HG02981 (cell line): ENCODE measurements at regions not wholly inside any gene's neighbourhood (a gene's known extent, or its start where the extent isn't known, plus 50 kb on each side); places are given as distances from the start of the nearest gene placed in this dataset.
"Not testable (repeated sequence)": the region's sequence is repeated elsewhere in the genome, so short reads cannot be mapped to it uniquely, and the experiment has no call there.

Experiments
- ATAC-seq: cut with Tn5 transposase; IDR thresholded peaks from one replicate; pipeline ENCODE4 v1.9.1; 2021; ENCODE audit warnings: mild to moderate bottlenecking, moderate library complexity; ENCODE audit not compliant: unreplicated experiment

GRCh38 chr4:68720723-68721122 lies 50.3 kb upstream of the UGT2B15 start:
- not testable (repeated sequence) for ATAC-seq

DNA sequence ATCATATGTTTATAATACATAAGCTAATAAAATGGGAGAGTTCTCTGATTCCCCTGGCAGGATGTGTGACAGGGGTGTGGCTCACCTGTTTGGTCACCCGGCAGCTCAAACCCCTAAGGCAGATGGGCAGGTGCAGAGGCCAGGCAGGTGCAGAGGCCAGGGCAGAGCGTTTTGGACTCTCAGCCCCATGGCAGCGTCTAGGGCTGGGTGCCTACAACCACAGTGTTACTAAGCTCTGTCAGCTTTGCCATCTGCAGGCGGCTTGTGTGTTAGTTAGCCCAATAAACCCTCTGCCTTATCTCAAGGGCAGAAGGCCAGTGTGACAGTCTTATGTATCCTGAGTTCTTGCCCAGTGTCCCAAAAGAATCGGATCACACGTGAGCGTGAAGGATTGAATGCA lies 54.0 kb upstream of the UGT2B15 start:
- no peak for ATAC-seq

GRCh38 chr4:68724922-68725321 lies 54.5 kb upstream of the UGT2B15 start:
- no peak for ATAC-seq

DNA sequence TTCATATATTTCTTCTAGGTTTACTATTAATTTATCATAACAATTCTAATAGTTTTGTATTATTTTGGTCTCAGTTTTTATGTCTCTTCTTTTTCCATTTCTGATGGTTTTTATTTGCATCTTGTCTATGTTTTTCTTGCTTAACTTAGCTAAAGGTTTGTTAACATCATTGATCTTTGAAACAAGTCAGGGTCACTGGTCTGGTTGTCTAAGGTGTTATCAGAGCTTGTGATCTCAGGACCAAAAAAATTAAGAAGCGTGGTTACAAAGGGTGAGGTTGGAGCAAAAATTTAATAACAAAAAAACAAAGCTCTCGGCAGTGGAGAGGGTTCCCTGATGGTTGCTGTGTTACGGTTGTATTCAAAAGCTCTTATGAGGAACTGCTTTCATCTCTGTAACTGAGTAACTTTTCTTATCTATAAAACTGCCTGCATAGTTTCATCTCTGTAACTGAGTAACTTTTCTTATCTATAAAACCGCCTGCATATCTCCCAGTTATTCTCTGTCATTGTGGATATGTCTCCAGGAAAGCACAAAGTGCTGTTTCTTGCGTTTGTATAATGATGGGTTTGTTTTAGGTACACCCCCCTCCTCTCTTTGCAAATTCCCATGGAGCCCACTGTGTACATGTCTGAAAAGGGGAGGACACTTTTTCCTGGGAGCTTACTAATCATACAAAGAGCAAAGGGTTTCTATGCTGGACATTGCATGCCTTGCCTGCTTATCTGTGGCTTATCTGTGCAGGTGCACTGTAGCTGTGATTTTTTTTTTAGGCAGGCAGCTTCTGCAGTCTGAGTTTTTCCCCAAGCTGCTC lies 62.4 kb upstream of the UGT2B15 start:
- peak; percentile 85 for ATAC-seq

DNA sequence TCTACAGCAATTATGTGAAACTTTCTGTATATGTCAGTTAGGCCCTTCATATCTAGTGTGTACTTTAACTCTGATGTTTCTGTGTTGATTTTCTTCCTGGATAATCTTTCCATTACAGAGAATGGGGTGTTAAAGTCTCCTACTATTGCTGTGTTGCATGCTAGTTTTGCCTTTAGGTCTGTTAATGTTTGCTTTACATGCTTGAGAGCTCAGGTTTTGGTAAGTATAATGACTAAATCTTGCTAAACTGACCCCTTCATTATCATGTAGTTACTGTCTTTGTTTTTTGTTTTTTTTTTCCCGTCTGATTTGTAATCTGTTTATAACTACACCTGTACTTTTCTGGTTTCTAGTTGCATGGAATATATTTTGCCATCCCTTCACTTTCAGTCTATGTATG lies 63.6 kb upstream of the UGT2B15 start:
- ATAC-seq = peak; percentile 60

GRCh38 chr4:68735106-68735505 lies 64.7 kb upstream of the UGT2B15 start:
- ATAC-seq = no peak

DNA sequence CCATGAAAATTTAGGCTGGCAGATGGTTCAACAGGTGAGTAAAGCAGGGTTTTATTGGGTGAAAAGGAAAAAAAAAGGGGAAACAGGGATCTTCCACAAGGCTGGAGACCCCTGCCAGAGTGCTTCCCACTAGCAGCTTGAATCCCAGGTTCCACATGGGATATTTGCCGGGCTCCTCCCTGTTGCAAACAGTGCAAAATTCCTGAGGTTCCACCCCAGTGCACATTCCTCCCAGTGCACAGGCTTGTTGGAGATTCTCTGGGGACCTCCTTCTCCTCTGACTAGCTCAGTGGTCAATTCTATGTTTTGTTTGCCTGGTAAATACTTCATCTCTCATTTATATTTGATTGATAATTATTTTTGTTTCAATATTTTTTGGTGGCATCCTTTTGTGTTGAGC lies 66.4 kb upstream of the UGT2B15 start:
- ATAC-seq = no peak

GRCh38 chr4:68738036-68738435 lies 67.6 kb upstream of the UGT2B15 start:
- ATAC-seq = no peak

GRCh38 chr4:68744368-68744767 lies 71.4 kb upstream of the UGT2B10 start:
- ATAC-seq = no peak

GRCh38 chr4:68748181-68748991 lies 67.4 kb upstream of the UGT2B10 start:
- peak; percentile 73 for ATAC-seq

DNA sequence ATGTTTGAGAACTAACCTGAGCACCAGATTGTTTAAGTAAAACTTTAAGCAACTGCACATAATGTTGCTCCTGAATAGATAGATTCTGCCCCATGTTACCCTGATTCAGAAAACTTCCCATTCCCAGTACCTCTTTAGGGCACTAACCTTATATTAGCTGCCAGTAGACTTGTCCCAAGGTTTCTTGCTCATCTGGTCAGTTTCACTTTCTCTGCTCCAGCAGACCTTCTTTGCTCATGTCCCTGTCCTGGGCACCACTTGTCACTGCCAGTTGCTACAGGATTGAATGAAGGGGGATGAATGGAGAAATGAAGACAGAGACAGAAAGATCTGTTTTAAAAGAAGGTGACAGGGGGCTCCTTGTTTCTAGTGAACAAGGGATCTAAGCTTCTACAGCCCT lies 65.2 kb upstream of the UGT2B10 start:
- ATAC-seq = no peak

- ATAC-seq = no peak
Observed at GRCh38 chr4:68751138-68751537, 64.7 kb upstream of the UGT2B10 start.

- no peak for ATAC-seq
Observed at GRCh38 chr4:68765876-68766275, 49.9 kb upstream of the UGT2B10 start.
